Activated effector memory CD4-positive, alpha-beta T cell treated with anti-CD3 and anti-CD28 coated beads, Interleukin-2, amount 50 U/mL, for 16 hours (primary cell): ENCODE measurements at regions not wholly inside any gene's neighbourhood (a gene's known extent, or its start where the extent isn't known, plus 50 kb on each side); places are given as distances from the start of the nearest gene placed in this dataset.

Experiments
- DNase-seq: peaks from one replicate; pipeline ENCODE4 v3.0.0-alpha.2; 2020

DNA sequence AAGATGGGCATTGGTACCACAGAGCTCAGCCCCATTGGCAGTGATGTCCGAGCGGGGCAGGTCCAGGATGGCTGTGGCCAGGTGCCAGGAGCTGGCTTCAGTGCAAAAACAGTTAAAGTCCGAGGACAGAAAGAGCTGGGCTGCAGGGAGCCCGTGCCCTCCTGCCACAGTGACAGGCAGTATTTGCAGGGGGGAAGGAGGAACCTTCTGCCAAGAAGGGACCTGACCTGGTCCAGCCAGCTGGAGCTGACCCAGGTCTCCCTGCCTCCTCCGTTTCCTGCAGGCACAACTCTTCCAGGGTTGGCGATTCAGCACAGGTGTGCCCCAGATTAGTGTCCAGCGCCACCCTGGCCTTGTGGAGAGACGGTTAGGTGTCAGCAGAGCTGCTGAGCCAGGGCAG lies 199.0 kb downstream of the ENGASE start:
- no peak for DNase-seq

GRCh38 chr17:79272666-79273219 lies 198.1 kb downstream of the ENGASE start:
- no peak for DNase-seq

DNA sequence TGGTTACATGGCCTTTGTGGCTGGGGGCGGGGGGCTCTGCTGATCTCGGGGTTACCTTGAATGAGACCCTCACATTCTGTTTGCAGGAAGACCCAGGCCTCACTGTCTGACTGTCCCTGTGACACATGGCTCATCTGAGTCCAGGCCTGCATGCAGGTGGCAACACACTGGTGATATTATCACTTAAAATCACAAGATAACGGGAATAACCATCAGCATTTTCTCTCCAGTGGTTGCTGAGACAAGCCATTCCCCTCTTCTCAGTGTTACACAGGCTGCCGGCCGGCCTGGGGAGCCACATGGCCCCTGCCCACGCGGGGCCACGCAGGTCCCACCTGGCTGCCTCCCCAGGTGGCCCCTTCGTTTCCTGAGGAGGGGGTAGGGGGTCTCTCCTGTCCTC lies 197.6 kb downstream of the ENGASE start:
- no peak for DNase-seq

DNA sequence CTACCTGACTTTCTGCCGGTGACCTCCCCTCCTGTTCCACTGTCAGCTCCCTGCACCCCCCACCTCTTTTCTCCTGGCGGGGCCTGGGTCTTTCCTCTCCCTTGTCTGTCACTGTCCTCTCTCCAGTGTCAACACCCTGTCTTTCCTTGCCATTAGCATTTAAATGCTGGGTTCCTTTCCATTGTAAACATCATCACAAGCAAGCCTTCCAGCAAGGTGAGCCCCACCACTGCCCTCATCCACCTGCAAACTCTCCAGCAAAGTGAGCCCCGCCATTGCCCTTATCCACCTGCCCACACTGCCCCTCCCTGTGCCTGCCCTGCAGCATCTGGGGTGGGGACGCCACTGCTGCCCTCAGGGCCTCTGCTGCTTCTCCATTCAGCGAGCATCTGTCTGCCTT lies 195.0 kb downstream of the ENGASE start:
- no peak for DNase-seq

DNA sequence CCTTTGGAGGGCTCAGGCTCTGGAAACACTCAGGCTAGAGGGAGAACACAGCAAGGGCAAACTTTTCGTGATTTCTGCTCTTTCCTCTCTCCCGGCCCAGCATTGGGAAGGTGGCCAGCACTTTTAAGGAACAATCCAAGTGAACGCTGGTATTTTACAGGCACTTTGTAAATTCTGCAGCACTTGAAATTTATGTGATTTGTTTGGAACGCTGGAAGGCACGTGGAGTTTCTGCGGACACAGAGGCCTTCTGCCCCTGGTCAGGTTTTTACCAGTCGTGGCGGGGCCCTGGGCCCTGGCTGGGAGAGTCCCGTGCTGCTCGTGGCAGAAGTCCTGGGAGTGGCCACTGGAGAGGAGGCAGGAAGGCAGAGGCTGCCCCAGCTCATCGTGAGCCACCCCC lies 188.6 kb downstream of the ENGASE start:
- DNase-seq = no peak

GRCh38 chr17:79262624-79263023 lies 188.0 kb downstream of the ENGASE start:
- no peak for DNase-seq

DNA sequence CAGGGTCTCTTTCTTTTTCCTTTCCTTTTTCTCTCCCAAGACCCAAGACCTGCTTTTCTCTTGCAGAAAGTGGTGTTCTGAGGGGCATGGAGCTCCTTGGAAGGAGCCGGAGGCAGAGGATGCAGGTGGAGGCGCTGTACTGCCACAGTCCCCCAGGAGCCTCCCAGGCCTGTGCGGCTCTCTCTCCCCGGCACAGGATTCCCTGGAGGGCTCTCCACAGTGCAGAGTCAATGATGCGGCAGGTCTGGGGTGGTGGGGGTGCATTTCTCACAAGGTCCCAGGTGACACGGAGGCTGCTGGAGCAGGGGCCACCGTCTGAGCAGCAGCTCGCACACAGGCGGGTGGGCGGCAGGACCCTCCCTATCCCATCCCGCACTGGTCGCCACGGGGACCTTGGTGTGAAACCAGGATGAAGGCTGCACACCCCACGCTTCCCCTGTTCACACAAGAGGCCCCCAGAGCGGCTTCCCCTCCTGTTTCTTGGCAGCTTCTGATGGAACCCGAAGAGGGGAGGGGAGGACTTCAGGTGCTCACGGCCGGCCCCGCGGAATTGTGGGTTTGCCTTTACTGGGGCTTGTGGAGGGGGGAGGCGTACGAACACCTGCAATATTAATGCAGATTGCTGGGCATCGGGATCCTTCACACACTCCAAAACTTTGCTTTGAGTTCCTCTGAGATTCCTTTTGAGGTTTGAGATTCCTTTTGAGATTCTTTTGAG lies 186.9 kb downstream of the ENGASE start:
- no peak for DNase-seq

GRCh38 chr17:79258843-79259242 lies 184.2 kb downstream of the ENGASE start:
- no peak for DNase-seq

DNA sequence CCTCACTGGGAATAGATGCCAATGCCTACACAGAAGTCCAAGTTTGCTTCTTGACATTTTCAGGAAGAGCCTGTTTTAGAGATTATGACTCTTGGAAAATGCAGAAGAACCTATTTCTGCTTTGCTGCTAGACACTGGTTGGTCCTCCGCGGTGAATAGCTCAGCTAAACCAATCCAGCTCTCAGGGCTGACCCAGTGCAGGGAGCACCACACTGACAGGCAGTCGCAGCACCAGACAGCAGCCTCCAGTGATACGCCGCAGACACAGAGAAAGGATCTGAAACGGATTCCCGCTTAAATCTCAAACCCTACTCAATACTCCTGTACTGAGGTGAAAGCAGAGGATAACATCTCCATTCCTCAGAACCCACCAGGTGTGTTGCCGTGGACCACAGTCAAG lies 183.4 kb downstream of the ENGASE start:
- no peak for DNase-seq

GRCh38 chr17:79255926-79256585 lies 181.4 kb downstream of the ENGASE start:
- no peak for DNase-seq

- DNase-seq = no peak
Measured at GRCh38 chr17:79255456-79255855, 180.8 kb downstream of the ENGASE start.

- no peak for DNase-seq
Measured at GRCh38 chr17:79255046-79255445, 180.4 kb downstream of the ENGASE start.

- no peak for DNase-seq
Measured at GRCh38 chr17:79252886-79253285, 178.3 kb downstream of the ENGASE start.

DNA sequence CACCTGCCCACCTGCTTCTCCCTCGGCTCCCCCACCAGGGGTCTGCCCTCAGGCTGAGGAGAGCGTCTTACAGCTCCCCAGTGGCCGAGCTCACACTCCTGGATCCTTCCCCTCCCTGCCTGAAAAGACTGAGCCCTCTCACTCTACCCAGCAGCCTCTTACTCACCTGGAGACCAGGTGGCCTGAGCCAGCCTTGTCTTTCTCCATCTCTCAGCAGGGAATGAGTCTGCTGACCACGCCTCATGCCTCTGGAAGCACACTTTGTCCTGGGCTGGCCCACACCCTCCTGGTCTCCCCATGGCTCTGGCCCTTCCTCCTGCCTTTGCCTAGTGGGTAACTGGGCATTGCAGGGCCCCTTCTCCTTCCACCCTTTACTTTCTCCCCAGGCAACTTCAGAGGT lies 177.2 kb downstream of the ENGASE start:
- DNase-seq = no peak

DNA sequence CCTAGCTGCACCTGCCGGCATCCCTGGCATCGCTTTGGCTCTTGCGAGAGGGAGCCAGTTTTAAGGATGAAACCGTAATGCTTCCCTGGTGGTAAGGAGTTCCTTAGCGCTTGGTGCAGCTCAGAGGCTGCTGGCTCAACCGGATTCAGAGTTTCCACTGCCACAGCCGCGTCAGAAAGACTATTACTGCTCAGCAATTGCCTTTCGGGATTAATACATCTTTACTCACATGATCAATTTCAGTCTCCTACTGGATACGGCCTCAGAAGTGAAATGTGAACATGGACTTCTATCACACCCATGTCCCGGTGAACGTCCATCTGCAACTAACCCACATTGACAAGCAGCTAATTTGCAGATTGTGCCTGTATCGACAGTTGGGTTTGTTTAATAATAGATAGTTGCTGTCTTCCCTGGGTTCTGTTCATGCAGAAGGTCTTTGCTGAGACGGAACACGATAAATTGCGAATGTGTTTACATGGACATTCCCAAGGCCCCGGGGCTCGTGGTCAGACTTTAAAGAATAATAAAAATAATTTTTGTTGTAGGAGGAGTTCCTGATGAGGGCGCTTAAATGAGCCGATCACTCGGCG lies 175.4 kb downstream of the ENGASE start:
- DNase-seq = no peak

DNA sequence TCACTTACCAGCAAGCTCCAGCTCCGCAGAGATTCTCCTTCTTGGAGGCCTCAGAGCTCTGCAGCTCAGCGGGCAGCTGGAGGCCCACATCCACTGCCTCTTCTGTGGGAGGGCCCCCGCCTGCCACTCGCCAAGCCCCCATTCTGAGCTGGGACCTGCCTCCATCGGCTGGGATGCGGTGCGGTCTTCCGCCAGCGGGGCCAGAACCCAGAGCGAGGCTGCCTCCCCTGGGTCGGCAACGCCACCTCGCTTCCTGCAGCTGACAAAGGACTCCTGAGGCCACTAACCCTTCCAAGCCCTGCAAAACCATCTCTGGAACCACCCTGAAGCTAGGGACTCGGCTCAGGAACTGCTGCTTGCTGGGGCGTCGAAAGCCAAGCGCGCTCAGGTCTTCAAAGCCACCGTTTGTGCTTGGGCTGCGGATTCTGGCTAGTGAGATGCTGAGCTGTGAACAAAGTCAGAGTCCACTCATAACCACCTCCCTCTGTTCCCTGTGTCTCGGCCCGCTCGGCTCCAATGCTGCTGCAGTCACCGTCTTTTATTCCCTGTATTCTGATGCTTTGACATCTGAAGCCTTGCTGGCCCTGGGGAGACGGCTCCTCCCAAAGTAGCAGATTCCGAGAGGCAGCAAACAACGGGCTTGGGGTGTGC lies 174.3 kb downstream of the ENGASE start:
- DNase-seq = no peak

GRCh38 chr17:79246225-79247190 lies 171.9 kb downstream of the ENGASE start:
- no peak for DNase-seq

GRCh38 chr17:79244665-79245064 lies 170.0 kb downstream of the ENGASE start:
- DNase-seq = no peak

- no peak for DNase-seq
Measured at GRCh38 chr17:79243996-79244395, 169.4 kb downstream of the ENGASE start.

DNA sequence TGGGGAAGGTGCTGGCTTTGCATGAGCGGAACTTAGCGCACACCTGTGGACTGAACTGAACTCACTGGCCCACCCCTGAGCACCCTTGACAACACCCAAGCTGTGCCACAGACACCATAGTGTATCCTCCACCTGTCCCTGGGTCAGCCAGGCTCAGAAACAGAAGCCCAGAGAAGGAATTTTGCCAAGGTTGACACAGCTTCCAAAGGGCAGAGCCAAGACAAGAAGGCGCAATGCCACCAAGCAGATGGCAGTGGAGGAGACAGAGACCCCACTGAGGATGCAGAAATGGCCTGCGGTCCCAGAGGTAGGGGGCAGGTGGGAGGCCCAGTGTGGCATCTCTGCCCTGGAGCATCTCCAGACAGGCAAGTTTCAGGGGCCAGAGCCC lies 169.0 kb downstream of the ENGASE start:
- no peak for DNase-seq

GRCh38 chr17:79242873-79243602 lies 168.4 kb downstream of the ENGASE start:
- DNase-seq = no peak

- no peak for DNase-seq
Measured at GRCh38 chr17:79242393-79242792, 167.8 kb downstream of the ENGASE start.
